ENCODE measurements at regions not wholly inside any gene's neighbourhood (a gene's known extent, or its start where the extent isn't known, plus 50 kb on each side); places are given as distances from the start of the nearest gene placed in this dataset.

- Mint-ChIP-seq H3K9me3 (peaks cover 8% of the 10 kb centered on the region), H3K27ac (no peak overlapping the region), H3K36me3 (ENCODE audit: low read depth) (no peaks in the 10 kb centered on the region), H3K27me3 (no peaks in the 10 kb centered on the region), H3K4me1 (ENCODE audit: low read depth) (no peaks in the 10 kb centered on the region), H3K4me3 (no peak overlapping the region)
- intact Hi-C loops (cut with micrococcal nuclease) = no loop called here
- ChIA-PET POLR2A (no interaction called here), CTCF (no interaction called here)
- no peak for TF ChIP-seq CTCF (IDR thresholded peaks at IDR 0.05)
- ATAC-seq (no peak), DNase-seq (no peak)
These were observed 389.9 kb upstream of the PTPRD start for GRCh38 chr9:11002705-11003104.

- no peak for TF ChIP-seq CTCF (IDR thresholded peaks at IDR 0.05)
- no peak overlapping the region for H3K27ac Mint-ChIP-seq
- ChIA-PET CTCF (no interaction called here), POLR2A (no interaction called here)
- DNase-seq (no peak), ATAC-seq (no peak)
- no peaks in the 10 kb centered on the region for H3K36me3 Mint-ChIP-seq (ENCODE audit: low read depth)
- H3K4me1 Mint-ChIP-seq (ENCODE audit: low read depth) = no peaks in the 10 kb centered on the region
- H3K9me3 Mint-ChIP-seq = peaks cover 13% of the 10 kb centered on the region
- H3K27me3 Mint-ChIP-seq = no peaks in the 10 kb centered on the region
- intact Hi-C loops (cut with micrococcal nuclease) = no loop called here
- H3K4me3 Mint-ChIP-seq = no peak overlapping the region
These were observed 391.0 kb upstream of the PTPRD start for GRCh38 chr9:11003836-11004235.

- H3K27ac Mint-ChIP-seq = no peak overlapping the region
- H3K27me3 Mint-ChIP-seq = no peaks in the 10 kb centered on the region
- ChIA-PET POLR2A (no interaction called here), CTCF (no interaction called here)
- ATAC-seq (no peak), DNase-seq (no peak)
- peaks cover 32% of the 10 kb centered on the region for H3K9me3 Mint-ChIP-seq
- no peak for TF ChIP-seq CTCF (IDR thresholded peaks at IDR 0.05)
- no peak overlapping the region for H3K4me3 Mint-ChIP-seq
- intact Hi-C loops (cut with micrococcal nuclease) = no loop called here
- no peaks in the 10 kb centered on the region for H3K36me3 Mint-ChIP-seq (ENCODE audit: low read depth)
- no peaks in the 10 kb centered on the region for H3K4me1 Mint-ChIP-seq (ENCODE audit: low read depth)
These were observed 398.9 kb upstream of the PTPRD start for GRCh38 chr9:11011696-11012095.

GRCh38 chr9:11016081-11016480 lies 403.3 kb upstream of the PTPRD start:
- Mint-ChIP-seq H3K4me3 (no peak overlapping the region), H3K27me3 (no peaks in the 10 kb centered on the region), H3K9me3 (peaks cover 18% of the 10 kb centered on the region), H3K4me1 (ENCODE audit: low read depth) (no peaks in the 10 kb centered on the region), H3K36me3 (ENCODE audit: low read depth) (no peaks in the 10 kb centered on the region), H3K27ac (no peak overlapping the region)
- no peak for TF ChIP-seq CTCF (IDR thresholded peaks at IDR 0.05)
- ATAC-seq (no peak), DNase-seq (no peak)
- ChIA-PET CTCF (no interaction called here), POLR2A (no interaction called here)
- intact Hi-C loops (cut with micrococcal nuclease) = no loop called here

GRCh38 chr9:11023201-11023600 lies 410.4 kb upstream of the PTPRD start:
- POLR2A ChIA-PET = no interaction called here
- Mint-ChIP-seq H3K27me3 (no peaks in the 10 kb centered on the region), H3K27ac (no peak overlapping the region), H3K4me1 (ENCODE audit: low read depth) (no peaks in the 10 kb centered on the region), H3K36me3 (ENCODE audit: low read depth) (no peaks in the 10 kb centered on the region), H3K9me3 (peaks cover 14% of the 10 kb centered on the region), H3K4me3 (no peak overlapping the region)
- CTCF ChIA-PET = no interaction called here
- ATAC-seq (no peak), DNase-seq (no peak)
- intact Hi-C loops (cut with micrococcal nuclease) = no loop called here
- no peak for TF ChIP-seq CTCF (IDR thresholded peaks at IDR 0.05)

All from activated CD8-positive, alpha-beta T cell treated with anti-CD3 and anti-CD28 coated beads for 36 hours (primary cell).